Hematopoietic multipotent progenitor cell (in vitro differentiated cells): ENCODE measurements at regions not wholly inside any gene's neighbourhood (a gene's known extent, or its start where the extent isn't known, plus 50 kb on each side); places are given as distances from the start of the nearest gene placed in this dataset.
"Not testable (repeated sequence)": the region's sequence is repeated elsewhere in the genome, so short reads cannot be mapped to it uniquely, and the experiment has no call there.

Experiments used
- DNase-seq, 3 donors: peaks; one replicate each; pipeline ENCODE4 v3.0.0-alpha.2; 2011 to 2015; ENCODE audit warnings: low read depth in 2 of 3, low spot score in 2 of 3

- peak; percentile 43 to 93 (median 90) for DNase-seq
Measured at GRCh38 chr21:5101749-5102148, 5419.6 kb upstream of the TPTE start.

GRCh38 chr21:5103880-5104561 is 5417.4 kb upstream of the TPTE start:
- DNase-seq = not testable (repeated sequence)

DNA sequence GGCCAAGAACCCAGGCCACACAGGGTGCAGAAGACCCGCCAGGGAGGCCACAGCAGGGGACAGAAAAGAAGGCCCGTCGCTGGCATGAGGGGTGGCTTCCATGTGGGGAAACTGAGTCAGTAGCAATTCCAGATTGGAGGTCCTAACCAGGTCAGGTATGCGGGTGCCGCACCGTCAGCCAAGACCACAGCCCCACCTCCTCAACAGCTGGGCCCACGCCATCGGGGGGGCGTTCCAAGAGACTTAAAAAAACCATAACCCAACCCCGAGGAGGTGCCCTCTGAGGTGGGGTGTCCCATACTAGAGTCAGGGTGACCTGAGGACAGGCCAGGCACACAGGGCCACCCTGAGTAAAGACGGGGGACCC is 5416.8 kb upstream of the TPTE start:
- not testable (repeated sequence) for DNase-seq

DNA sequence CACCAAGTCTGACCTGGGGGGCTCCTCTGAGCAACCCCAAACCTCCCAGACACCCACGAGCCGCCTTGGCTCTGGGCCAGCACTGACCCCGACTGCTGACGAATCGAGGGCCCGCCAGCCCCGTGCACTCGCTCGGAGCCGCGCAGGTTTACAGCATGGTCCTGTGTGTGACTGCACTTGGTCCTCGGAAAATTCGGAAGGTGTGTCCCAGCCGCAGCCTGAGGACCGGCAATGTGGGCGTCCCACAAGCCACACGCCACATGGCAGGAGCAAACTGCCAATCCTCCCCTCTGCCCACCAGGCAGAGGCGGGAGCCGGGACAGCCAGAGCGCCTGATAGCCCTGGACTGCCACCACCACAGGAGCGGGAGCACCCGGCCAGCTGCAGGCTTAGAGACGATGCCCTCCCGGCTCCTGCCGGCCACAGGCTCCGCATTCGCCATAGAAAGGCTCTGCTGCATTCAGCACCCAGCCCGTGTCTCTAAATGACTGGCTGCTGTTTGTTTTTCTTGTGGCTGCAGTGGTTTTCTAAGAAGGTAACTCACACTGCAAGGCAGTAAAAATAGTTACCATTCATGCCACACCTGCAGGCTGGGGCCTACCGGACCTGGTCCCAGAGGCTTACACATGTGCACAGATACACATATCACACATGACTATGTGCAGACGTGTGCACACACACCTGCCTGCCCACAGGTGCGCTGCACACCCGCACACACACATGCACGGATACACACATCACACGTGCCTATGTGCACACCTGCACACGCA is 5415.3 kb upstream of the TPTE start:
- not testable (repeated sequence) for DNase-seq

DNA sequence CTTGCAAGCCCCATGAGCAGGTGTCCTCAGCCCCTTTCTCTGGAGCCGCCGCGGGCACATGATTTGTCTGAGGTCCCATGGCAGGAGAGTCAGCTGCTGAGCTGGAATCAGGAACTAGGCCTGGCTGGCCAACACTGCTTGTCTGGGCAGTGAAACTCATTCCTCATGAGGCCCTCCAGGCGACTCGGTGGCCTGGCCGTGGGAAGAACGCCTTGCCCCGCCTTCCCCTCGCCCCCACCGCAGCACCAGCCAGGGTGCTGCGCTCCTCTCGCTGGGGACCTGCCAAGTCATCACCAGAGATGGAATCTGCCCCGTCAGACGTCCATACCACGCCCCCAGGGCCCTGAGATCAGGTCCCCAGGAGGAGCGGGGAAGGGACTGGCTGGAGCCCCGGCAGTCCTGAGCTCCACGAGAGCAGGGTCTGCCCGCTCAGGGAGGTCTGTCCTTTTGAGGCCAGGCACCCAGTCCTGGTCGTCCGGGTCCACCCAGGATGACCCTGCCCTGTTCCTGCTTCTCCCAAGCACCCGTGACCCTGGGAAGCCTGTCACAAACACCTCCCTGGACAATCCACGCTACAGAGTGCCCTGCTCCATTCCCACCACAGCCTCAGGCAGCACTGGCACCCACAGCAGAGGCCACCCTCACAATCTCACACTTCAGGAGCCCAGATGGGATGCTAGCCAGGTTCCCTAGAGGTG is 5414.5 kb upstream of the TPTE start:
- not testable (repeated sequence) for DNase-seq

DNA sequence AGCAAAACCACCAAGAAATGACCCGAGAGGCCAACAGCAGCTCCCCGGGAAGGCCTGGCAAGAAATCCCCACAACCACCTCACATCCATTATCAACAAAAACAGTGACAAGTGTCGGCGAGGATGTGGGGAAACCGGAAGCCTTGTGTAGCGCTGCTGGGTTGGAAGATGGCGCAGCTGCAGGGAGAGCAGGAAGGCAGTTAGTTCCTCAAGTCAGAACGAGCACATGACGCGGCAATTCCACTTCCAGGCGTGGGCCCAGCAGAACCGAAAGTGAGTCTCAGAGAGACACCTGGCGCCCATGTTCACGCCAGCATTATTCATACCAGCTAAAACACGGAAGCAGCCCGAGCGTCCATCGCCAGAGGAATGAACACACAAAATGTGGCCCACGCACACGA is 5413.7 kb upstream of the TPTE start:
- DNase-seq = not testable (repeated sequence)

- DNase-seq = not testable (repeated sequence)
Measured at GRCh38 chr21:5108048-5108775, 5413.2 kb upstream of the TPTE start.

DNA sequence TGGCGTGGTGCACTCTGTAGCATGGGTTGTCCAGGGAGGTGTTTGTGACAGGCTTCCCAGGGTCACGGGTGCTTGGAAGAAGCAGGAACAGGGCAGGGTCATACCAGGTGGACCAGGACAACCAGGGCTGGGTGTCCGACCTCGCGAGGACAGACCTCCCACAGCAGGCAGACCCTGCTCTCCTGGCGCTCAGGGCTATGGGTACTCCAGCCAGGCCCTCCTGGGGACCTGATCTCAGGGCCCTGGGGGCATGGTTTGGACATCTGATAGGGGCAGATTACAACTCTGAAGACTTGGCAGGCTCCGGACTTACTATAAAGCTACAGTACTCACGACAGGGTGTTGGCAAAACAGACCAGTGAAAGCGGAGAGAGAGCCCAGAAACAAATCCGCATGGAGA is 5410.2 kb upstream of the TPTE start:
- DNase-seq = not testable (repeated sequence)

DNA sequence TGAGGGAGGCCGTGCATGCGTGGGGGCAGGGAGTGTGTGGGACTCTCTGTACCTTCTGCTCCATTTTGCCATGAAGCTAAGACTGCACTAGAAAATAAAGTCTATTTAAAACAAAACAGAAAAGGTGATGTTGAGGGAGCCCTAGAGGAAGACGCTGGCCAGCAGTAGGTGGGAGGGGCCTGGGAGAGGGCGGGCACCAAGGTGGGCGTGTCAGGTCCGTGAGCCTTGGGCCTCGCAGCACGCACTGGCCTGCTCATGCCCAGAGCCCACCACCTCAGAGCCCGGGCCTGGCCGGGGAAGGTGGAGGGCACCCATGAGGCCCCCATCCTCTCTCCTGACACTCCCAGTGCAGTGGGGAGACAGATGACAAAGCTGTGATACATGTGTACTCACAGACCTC is 5408.3 kb upstream of the TPTE start:
- not testable (repeated sequence) for DNase-seq

DNA sequence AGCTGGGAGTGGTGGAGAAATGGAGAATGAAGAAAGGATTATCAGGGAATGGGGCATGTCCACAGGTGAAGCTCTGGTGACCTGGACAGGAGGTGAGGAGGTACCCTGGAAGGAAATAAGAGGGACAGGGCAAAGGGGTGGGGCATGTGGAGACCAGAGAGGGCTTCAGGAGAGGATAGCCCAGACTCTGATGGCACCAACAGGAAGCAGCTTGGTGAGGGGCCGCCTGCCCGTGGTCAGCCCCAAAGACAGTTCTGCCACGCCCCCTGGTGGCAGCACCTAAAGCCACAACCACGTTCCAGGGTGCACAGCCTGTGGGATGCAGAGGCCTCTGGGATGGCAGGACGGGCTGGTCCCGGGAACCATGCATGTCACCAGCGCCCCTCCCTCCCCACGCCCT is 5406.9 kb upstream of the TPTE start:
- not testable (repeated sequence) for DNase-seq

- not testable (repeated sequence) for DNase-seq
Measured at GRCh38 chr21:5114893-5115645, 5406.3 kb upstream of the TPTE start.

DNA sequence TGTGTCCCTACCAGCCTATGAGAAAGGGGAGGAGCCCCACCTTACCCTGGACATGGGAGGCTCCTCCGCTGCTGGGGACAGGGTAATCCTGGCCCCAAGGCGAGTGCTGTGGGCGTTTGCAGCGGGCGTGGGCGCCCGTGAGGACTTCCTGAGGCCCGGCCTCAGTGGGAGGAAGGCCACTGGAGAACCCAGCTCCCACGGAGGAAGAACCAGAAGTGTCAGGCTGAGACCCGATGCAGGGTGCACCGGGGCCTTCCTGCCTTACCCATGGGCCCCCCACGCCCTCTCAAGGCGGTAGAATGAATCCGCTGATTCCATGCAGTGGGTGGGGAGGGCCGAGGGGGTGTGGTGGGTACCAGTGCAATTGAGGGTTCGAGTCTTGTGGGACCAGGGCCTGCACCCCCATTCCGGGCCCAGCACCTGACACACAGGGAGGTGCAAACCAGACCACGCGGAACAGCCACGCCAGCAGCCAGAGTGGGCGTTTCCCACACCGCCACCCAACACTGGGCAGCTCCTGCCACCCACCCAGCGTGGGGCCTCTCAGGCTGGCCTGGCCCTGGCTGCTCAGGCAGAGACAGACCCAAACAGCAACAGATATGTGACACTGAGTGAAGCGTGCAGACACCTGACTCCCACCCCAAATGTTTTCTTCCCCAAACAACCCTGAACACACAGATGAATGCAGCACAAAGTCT is 5405.6 kb upstream of the TPTE start:
- DNase-seq = not testable (repeated sequence)

- not testable (repeated sequence) for DNase-seq
Measured at GRCh38 chr21:5116344-5117123, 5404.8 kb upstream of the TPTE start.

GRCh38 chr21:5117135-5117534 is 5404.2 kb upstream of the TPTE start:
- not testable (repeated sequence) for DNase-seq

DNA sequence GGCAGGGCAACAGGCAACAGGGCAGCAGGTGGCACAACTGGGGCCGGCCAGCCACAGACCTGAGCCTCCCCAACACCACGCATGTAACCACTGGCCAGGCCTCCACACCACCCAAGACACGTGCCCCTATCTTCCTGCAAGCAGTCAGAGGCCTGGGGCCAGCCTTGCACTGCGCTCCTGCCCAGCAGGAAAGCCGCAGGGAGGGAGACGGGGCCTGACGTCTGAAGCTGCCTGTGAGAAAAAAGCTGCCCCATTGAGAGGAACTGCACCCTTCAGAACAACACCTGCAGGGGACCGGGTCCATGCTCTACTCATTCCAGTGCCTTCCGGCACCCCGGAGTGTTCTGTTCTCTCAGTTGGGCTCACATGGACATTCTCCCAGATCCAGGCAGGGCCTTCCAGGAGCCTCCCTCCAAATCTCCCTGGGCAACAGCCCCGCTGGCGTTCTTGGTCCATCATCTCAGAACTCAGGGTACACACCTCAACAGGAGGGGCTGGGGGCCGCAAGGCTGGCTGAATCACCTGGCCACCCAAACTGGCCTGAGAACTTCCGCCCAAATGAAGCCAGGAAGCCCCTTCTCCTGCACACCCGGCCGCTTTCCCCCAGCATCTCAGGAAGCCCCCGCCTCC is 5403.6 kb upstream of the TPTE start:
- not testable (repeated sequence) for DNase-seq

DNA sequence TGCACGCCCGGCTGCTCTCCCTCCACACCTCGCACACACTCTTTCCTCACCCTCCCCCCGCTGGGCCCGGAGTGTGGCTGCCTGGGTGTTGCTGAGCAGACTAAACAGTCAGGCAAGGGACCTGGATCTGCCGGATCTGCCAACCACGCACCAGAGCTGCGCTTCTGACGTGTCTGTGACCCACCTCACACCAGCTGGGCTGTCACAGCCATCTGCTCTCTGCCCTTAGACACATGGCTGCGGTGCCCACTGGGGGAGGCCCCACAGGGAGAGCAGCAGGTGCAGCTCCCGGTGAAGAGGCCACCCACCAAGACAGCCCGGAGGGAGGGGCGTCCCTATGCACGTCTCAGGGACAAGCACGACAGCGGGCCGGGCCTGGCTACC is 5403.1 kb upstream of the TPTE start:
- DNase-seq = not testable (repeated sequence)

- not testable (repeated sequence) for DNase-seq
Measured at GRCh38 chr21:5119179-5119578, 5402.2 kb upstream of the TPTE start.

DNA sequence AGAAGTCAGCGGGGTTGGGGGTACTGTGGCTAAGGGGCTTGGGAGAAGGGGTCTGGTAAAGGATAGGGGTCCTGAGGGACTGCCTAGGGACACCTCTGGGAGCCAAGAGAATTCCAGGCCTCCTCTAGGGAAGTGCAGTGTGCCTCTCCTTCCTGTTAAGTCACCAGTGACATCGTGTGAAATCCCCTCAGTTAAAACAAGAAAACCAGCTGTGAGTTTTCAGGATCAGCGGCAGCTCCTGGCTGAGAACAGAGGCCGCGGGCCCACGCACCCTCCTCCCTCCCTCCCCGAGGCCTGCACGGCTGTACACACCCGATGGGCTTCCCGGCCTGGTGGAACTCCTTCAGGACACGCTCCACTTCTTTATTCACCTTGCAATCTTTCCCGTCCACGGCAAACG is 5400.0 kb upstream of the TPTE start:
- not testable (repeated sequence) for DNase-seq
